ENCODE measurements at regions not wholly inside any gene's neighbourhood (a gene's known extent, or its start where the extent isn't known, plus 50 kb on each side); places are given as distances from the start of the nearest gene placed in this dataset.

DNA sequence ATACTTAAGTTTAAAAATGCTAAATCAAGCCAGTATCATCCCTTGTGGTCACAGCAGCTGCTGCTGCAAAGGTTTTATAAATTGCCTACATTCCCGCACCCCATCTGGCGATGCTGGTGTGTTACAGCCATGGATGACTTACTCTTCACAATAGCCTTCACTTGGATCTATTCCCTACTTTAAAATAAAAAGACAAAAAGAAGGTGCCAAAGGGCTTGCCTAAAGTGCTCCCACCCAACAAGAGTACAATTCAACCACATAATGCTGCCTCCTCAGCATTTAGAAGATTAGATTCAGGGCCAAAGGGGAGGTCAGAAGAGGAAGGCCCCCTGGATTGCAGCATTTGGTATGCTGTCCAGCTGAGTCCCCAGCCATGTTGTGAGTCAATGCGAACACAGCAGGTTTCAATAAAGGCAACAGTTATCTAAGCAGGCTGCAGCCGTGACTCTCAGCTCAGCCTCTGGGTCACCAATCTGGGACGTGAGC, 176.1 kb downstream of the DAD1 start:
- no peak for DNase-seq

DNA sequence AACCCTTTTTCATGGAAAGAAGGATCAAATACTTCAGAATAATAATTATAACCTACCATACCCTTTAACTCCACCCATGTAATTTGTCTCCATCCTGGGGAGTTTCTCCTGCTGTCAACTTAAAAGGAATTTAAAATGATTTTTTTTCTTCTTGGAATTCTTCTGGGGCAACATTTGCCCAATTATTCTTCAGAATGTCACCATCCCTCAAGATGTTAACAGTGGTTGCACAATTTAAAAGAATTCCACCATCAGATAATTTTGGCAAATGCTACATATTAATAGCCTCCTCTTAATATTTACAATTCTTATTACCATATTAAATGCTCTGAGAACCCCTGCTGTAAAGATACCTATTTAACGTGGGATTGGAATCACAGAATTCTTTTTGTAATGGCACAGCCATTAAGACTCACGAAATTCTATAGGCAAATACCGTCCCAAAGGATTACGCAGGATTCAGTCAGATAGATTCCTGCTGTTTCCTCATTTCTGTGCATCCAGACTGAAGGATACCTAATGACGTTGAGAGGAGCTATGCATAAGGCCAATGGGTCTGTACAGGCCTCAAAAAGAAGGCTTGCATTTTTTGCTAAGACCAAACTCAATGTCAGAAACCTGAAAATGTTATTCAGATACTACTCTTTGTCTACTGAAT, 177.5 kb downstream of the DAD1 start:
- DNase-seq: no peak

- DNase-seq: no peak
These were observed 178.5 kb downstream of the DAD1 start for GRCh38 chr14:22410497-22410896.

DNA sequence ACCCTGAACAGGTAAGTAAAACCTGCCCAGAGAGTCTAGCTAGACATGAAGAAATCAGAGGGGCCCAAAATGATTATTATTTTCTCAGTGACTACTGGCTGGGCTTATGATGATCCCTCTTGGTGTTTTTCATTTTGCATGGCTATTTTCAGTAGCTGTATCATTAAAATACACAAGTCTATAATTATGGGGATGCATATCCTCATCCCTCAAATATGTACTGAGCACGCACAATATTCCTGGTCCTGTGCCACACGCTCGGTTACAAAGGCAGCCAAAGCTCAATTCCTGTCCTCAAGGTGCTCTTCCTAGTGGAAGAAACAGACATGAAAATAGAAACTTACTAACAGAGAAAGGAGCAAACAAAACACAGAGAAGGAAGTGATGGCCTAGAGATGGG, 180.0 kb downstream of the DAD1 start:
- no peak for DNase-seq

- DNase-seq: no peak
These were observed 180.5 kb downstream of the DAD1 start for GRCh38 chr14:22408547-22408946.

DNA sequence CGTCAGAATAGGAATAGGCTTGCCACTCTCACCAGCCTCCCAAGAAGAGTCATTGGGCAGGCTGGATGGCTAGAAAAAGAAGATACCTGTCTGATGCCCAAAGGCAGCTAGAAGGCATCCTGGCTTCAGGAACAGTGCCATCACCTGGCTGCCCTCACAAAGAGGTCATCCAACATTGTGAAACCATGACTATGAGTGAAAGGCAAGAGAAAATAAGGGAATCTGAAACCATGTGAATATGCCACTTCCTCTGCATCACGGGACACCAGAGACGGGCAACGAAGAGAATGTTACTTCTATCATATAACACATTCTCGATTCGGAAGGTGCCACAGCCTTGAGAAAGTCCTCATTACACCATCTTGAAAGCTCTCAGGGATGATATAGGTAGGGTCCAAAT, 182.0 kb downstream of the DAD1 start:
- DNase-seq: no peak

- no peak for DNase-seq
These were observed 183.8 kb downstream of the DAD1 start for GRCh38 chr14:22405201-22405600.

- no peak for DNase-seq
These were observed 185.7 kb downstream of the DAD1 start for GRCh38 chr14:22403296-22403695.

DNA sequence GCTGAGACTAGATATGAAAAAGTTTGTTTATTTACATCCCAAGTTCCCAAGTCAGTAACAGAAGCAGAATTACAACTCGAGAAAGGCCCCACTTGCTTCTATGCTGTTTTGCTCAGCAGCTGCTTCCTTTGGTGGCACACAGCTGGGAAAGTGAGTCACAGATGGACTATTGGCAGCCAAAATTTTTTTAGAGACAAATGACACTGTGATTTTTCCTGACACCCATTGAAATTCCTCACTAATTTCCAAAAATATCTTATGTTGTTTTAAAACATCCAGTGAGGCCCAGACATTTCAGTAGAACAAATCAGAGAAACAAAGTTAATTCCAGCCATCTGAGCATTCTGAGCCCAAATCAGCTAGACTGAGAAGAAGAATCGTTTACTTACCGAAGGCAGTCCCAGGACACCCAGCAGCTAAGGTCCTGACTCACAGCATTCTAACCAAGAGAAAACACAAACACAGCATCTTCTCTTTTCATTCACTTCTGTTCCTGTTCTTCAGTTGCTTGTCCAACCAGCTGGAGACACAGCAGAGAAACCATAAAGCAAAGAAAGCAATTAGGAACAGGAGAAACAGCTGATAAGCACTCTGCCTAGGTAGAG, 188.3 kb downstream of the DAD1 start:
- no peak for DNase-seq

DNA sequence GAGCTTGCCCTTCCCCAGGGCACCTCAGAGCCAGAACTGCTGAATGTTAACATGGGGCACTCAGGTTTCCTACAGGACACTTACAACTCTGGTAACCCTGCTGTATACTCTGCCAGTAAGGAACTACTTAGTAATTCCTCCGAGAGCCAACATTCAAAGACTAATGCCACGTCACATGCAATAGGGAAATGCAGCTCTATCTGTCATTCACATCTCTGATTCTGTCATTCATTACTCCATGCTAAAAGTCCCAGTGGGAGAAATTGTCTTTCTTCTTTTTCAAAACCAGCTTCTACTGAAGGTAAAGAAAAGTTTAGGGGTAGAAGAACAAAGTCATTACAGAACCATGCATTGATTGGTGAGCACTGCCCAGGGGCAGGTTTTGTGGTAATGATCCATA, 189.2 kb downstream of the DAD1 start:
- DNase-seq: no peak

GRCh38 chr14:22397221-22397737, 191.7 kb downstream of the DAD1 start:
- DNase-seq: no peak

DNA sequence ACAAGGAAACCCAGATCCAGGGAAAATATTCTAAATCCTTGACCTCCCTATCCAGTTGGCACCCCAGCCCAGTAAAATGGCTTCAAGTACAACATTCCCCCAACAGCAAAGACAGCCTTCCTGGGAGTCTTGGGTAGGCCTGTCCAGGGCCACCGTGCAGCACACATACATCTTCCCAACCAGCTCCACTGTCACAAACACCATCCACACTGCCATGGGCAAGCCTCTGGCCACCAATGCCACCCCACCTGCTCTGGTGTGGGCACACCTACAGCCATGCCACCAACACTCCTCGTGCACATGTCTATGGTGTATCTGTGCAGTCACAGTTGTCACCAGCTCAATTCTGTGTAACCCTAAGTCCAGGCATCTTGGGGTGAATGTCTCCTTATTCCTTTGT, 193.2 kb downstream of the DAD1 start:
- no peak for DNase-seq

DNA sequence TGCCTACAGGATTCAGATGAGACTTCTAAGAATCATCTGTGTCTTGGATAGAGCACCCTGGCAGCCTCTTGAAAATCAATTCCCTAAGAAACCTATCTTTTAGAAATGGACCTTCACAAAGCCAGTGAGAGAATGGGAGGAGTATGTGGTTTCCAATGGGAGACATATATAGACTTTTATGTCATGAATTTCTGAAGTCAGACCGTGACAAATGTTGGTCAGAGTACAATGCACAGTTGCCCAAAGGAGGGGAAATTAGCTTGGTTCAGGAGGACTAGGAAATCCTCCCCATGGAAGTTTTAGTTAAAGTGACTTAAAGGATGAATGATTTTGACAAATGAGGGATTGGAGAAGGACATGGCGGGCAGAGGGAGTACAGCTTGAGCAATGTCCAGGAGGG, 194.4 kb downstream of the DAD1 start:
- no peak for DNase-seq

DNA sequence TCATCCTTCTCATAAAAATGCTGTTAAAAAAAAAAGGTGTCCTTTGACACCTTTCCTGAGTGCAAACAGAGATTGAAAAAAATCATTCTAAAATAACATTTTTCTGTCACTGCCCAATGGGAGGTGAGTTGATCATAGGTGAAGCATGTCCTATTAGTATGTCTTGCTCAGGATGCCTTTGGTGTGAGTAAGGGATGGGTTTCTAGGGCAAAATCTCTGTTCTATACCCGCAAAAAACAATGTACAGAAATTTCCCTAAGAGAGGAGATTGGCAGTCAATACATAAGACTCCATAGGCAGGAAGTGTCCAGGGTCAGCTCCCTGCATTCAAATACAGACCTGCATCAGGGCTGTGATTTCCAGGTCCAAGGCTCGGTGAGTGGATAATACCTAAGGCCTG, 195.2 kb downstream of the DAD1 start:
- DNase-seq: no peak

GRCh38 chr14:22391908-22392565, 197.0 kb downstream of the DAD1 start:
- peak; percentile 2 for DNase-seq

GRCh38 chr14:22390824-22391461, 198.1 kb downstream of the DAD1 start:
- no peak for DNase-seq

DNA sequence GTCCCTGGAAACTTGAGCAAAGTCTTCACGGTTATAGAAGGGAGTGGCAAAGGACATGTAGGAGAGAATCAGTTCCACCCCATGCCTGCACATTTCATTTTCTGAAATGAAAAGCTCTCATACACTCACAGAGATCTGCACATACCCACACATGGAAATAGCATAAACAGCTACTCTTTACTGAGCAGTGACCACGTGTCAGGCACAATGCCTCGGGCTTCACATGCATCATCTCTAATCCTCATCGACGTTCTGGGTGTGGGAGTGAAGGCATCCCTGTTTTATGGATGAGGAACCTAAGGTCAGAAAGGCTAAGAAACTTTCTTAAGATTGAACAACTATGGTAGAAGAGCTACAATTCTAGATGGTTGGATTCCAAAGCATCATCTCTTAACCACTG, 198.8 kb downstream of the DAD1 start:
- no peak for DNase-seq

GRCh38 chr14:22388669-22389595, 200.1 kb downstream of the DAD1 start:
- DNase-seq: no peak

DNA sequence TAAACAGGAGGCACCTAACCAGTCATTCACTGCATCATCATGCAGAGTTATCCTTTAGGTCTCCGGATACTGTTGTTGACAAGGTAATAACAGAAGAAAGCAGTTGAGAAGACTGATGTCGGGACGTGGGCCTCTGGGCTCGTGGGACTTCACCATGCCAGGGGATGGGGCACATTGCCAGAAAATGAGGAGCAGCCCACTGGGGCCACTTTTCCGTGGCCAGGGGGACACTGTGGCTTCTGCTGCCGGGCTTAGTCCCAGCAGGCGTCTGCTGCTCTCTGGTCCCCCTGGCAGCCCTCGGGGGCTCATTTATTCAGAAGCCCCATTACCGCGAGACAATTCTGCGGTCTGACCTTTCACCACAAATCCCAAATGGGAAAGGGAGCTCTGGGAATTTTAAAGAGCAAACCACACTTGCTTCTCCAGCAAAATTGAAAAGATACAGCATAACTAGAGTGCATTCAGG, 201.2 kb downstream of the DAD1 start:
- DNase-seq: no peak

DNA sequence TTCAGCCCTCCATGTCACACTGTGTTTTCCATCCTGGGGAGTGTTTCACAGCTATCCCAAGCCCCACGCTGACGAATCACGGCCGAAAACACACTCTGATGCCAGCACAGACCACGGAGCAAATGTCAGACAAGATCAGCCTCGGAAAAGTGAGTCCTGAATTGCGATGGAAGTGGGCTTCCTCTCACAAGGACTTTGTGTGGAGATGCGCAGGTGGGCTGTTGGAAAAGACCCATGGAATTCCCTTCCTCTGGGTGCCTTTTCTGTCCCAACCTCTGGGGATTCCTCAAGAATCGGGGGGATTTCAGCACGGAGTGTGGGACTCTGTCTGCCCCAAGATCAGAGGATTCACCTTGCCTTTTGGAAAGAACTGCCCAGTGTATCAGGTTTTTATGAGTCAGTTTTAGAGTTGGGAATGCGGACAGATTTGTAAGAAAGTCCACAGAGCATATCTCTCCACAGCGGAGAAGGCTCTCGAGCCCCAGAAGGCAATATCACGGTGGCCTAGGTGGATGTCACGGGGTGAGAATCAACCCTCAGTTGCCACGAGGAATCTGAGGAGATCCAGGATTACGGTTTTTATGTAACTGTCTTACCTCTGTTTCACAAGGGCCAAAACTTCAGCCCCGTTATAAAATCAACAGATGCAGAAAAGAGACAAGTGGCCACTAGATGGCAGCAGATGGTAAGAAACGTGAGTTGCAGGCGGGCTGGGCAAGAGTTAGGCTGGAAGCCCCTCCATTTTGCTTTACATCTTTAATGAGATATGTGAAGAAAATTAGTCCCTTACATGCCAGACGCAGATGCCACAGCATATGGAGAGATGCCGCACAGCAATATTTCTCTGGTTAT, 201.9 kb downstream of the DAD1 start:
- DNase-seq: peak; percentile 58

GRCh38 chr14:22384974-22385526, 204.0 kb downstream of the DAD1 start:
- DNase-seq: no peak

Measured in T1000 (cell line).